ENCODE measurements at regions not wholly inside any gene's neighbourhood (a gene's known extent, or its start where the extent isn't known, plus 50 kb on each side); places are given as distances from the start of the nearest gene placed in this dataset.

GRCh38 chr2:155273323-155273722 is 574.8 kb downstream of the KCNJ3 start:
- Histone ChIP-seq H3K79me2 (ENCODE audit: insufficient read depth, low read length) (no peaks in the 10 kb centered on the region), H3K4me1 (ENCODE audit: insufficient read depth, low read length, poor library complexity, severe bottlenecking) (no peaks in the 10 kb centered on the region), H3F3A (ENCODE audit: low read depth) (no peaks in the 10 kb centered on the region), H3K9me2 (replicated peaks; ENCODE audit: low read depth, low read length) (no peaks in the 10 kb centered on the region), H3K36me3 (ENCODE audit: insufficient read depth, low read length) (no peaks in the 10 kb centered on the region), H3K4me2 (ENCODE audit: low read depth, low read length, poor library complexity, severe bottlenecking) (no peak overlapping the region), H3K9me3 (ENCODE audit: insufficient read depth, low read depth, low read length) (no peaks in the 10 kb centered on the region), H3K9ac (ENCODE audit: low read depth, low read length, poor library complexity, severe bottlenecking) (no peak overlapping the region), H3K4me3 (ENCODE audit: low read length, poor library complexity, severe bottlenecking) (no peak overlapping the region), H3K27me3 (ENCODE audit: insufficient read depth, low read length, poor library complexity, severe bottlenecking) (no peaks in the 10 kb centered on the region), H4K20me1 (ENCODE audit: insufficient read depth, low read length, poor library complexity, severe bottlenecking) (no peaks in the 10 kb centered on the region), H2AFZ (ENCODE audit: low read length) (no peak overlapping the region)
- TF ChIP-seq EZH2phosphoT487 (IDR thresholded peaks at IDR 0.05; ENCODE audit: borderline replicate concordance) (no peak), CTCF (conservative IDR thresholded peaks at IDR 0.05; ENCODE audit: low read length) (no peak)

GRCh38 chr2:155266583-155266982 is 568.1 kb downstream of the KCNJ3 start:
- no peaks in the 10 kb centered on the region for H3K4me1 ChIP-seq (ENCODE audit: insufficient read depth, low read length, poor library complexity, severe bottlenecking)
- TF ChIP-seq EZH2phosphoT487 (IDR thresholded peaks at IDR 0.05; ENCODE audit: borderline replicate concordance) (no peak), CTCF (conservative IDR thresholded peaks at IDR 0.05; ENCODE audit: low read length) (peak; percentile 38)
- H3K27me3 ChIP-seq (ENCODE audit: insufficient read depth, low read length, poor library complexity, severe bottlenecking) = no peaks in the 10 kb centered on the region
- no peaks in the 10 kb centered on the region for H4K20me1 ChIP-seq (ENCODE audit: insufficient read depth, low read length, poor library complexity, severe bottlenecking)
- no peak overlapping the region for H3K4me2 ChIP-seq (ENCODE audit: low read depth, low read length, poor library complexity, severe bottlenecking)
- H3K4me3 ChIP-seq (ENCODE audit: low read length, poor library complexity, severe bottlenecking) = no peak overlapping the region
- H2AFZ ChIP-seq (ENCODE audit: low read length) = no peak overlapping the region
- H3K9ac ChIP-seq (ENCODE audit: low read depth, low read length, poor library complexity, severe bottlenecking) = no peak overlapping the region
- H3K36me3 ChIP-seq (ENCODE audit: insufficient read depth, low read length) = no peaks in the 10 kb centered on the region
- no peaks in the 10 kb centered on the region for H3K9me2 ChIP-seq (replicated peaks; ENCODE audit: low read depth, low read length)
- H3F3A ChIP-seq (ENCODE audit: low read depth) = no peaks in the 10 kb centered on the region
- H3K79me2 ChIP-seq (ENCODE audit: insufficient read depth, low read length) = no peaks in the 10 kb centered on the region
- H3K9me3 ChIP-seq (ENCODE audit: insufficient read depth, low read depth, low read length) = no peaks in the 10 kb centered on the region

GRCh38 chr2:155266109-155266508 is 567.6 kb downstream of the KCNJ3 start:
- Histone ChIP-seq H3K9ac (ENCODE audit: low read depth, low read length, poor library complexity, severe bottlenecking) (no peak overlapping the region), H3K9me2 (replicated peaks; ENCODE audit: low read depth, low read length) (no peaks in the 10 kb centered on the region), H3K9me3 (ENCODE audit: insufficient read depth, low read depth, low read length) (no peaks in the 10 kb centered on the region), H3K4me1 (ENCODE audit: insufficient read depth, low read length, poor library complexity, severe bottlenecking) (no peaks in the 10 kb centered on the region), H4K20me1 (ENCODE audit: insufficient read depth, low read length, poor library complexity, severe bottlenecking) (no peaks in the 10 kb centered on the region), H3F3A (ENCODE audit: low read depth) (no peaks in the 10 kb centered on the region), H3K27me3 (ENCODE audit: insufficient read depth, low read length, poor library complexity, severe bottlenecking) (no peaks in the 10 kb centered on the region), H3K4me3 (ENCODE audit: low read length, poor library complexity, severe bottlenecking) (no peak overlapping the region), H3K36me3 (ENCODE audit: insufficient read depth, low read length) (no peaks in the 10 kb centered on the region), H3K79me2 (ENCODE audit: insufficient read depth, low read length) (no peaks in the 10 kb centered on the region), H3K4me2 (ENCODE audit: low read depth, low read length, poor library complexity, severe bottlenecking) (no peak overlapping the region), H2AFZ (ENCODE audit: low read length) (no peak overlapping the region)
- TF ChIP-seq EZH2phosphoT487 (IDR thresholded peaks at IDR 0.05; ENCODE audit: borderline replicate concordance) (no peak), CTCF (conservative IDR thresholded peaks at IDR 0.05; ENCODE audit: low read length) (no peak)
